T-helper 2 cell treated with Interferon-gamma antibody and Interleukin-4, amounts not matched to agents 5 μg/mL and 100 μg/mL, for 36 hours (primary cell): ENCODE measurements at regions not wholly inside any gene's neighbourhood (a gene's known extent, or its start where the extent isn't known, plus 50 kb on each side); places are given as distances from the start of the nearest gene placed in this dataset.

Source experiments
- DNase-seq: peaks from one replicate; pipeline ENCODE4 v3.0.0; 2021; ENCODE audit warnings: low spot score
- H3K27ac Mint-ChIP-seq: one replicate; pipeline ENCODE4 v1.8.0; 2021; ENCODE audit warnings: mild to moderate bottlenecking, mixed read lengths
- H3K27me3 Mint-ChIP-seq: one replicate; pipeline ENCODE4 v1.8.0; 2021; ENCODE audit warnings: low read depth, mixed read lengths
- H3K36me3 Mint-ChIP-seq: one replicate; pipeline ENCODE4 v1.8.0; 2021; ENCODE audit warnings: low read depth, mixed read lengths
- H3K4me1 Mint-ChIP-seq: one replicate; pipeline ENCODE4 v1.8.0; 2021; ENCODE audit warnings: low read depth, mixed read lengths
- H3K4me3 Mint-ChIP-seq: one replicate; pipeline ENCODE4 v1.8.0; 2022; ENCODE audit warnings: mild to moderate bottlenecking, moderate library complexity, mixed read lengths
- H3K9me3 Mint-ChIP-seq: one replicate; pipeline ENCODE4 v1.8.0; 2021; ENCODE audit warnings: mixed read lengths

DNA sequence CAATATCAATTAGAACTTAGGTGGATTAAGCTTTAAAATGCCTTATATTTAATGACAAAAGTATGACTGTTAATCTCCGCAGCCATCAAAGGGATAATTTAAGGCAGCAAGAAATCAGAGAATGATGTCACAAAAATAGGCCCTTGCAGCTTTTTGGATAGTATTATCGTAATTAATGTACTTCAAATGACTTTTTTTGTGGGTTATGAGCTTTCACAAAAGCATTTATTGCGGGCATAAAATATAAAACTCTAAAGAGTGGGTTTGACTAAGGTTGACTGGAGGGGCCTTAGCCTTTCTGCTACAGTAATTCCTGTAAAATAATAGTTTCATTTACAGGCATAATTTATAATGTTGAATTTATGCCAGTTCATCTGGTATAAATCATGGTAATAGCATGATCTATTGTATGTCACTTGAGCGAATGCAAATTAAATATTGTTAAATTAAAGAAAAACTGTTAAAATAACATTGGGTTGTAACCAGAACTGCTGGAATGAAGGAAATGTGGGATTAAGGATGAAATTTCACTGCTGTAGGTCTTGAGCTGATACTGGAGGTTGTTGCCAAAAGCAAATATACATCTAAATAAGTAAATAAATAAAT lies 78.5 kb upstream of the ZFP64 start:
- DNase-seq = no peak
- no peak overlapping the region for H3K4me3 Mint-ChIP-seq
- H3K9me3 Mint-ChIP-seq = no peaks in the 10 kb centered on the region
- H3K36me3 Mint-ChIP-seq = no peaks in the 10 kb centered on the region
- H3K27ac Mint-ChIP-seq = no peak overlapping the region
- no peaks in the 10 kb centered on the region for H3K4me1 Mint-ChIP-seq
- H3K27me3 Mint-ChIP-seq = peaks cover 7% of the 10 kb centered on the region

DNA sequence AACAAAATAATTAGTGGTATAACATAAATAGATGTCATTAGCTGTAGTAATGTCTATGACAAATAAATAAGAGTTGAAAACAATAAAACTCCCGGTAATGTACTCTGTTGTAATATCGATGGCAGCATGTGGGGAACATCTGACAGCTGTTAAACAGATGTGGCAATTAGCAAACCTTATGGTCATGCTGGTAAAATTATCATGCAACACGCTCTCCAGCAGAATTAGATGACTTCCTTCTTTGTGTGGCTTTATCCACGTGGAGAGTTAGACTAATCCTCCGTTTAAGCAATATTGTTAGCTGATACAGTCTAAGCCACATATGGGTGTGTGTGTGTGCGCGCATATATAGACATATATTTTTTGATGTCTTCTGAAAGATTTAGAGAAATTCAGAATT lies 77.7 kb upstream of the ZFP64 start:
- Mint-ChIP-seq H3K27ac (no peak overlapping the region), H3K4me3 (no peak overlapping the region), H3K27me3 (peaks cover 8% of the 10 kb centered on the region), H3K4me1 (no peaks in the 10 kb centered on the region), H3K9me3 (no peaks in the 10 kb centered on the region), H3K36me3 (no peaks in the 10 kb centered on the region)
- no peak for DNase-seq

DNA sequence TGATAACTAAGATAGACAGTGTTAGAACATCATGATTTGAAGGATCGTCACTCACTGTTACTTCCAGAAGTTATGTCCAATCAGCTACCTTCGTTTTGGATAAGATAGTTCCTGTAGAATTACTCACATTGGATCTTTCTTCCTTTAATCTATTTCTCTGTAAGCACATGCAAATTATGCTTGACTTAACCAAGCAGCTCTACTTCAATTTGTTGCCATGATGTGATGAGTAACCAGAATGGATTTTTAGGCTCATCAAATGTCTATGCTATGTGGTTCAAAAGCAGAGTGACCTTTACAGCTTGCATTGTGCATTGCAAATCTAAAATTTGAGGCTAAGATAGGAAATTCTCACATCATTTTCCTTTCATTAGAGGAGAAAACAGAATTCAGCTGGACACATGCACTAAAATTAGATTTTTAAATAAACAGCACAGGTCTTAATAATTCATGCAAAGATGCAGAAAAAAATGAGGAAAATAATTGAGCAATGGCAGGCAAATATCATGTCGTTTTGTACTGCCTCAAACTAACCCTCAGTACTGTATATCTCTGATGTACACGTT lies 76.7 kb upstream of the ZFP64 start:
- H3K9me3 Mint-ChIP-seq = no peaks in the 10 kb centered on the region
- no peaks in the 10 kb centered on the region for H3K4me1 Mint-ChIP-seq
- DNase-seq = no peak
- H3K27me3 Mint-ChIP-seq = peaks cover 11% of the 10 kb centered on the region
- H3K27ac Mint-ChIP-seq = no peak overlapping the region
- H3K36me3 Mint-ChIP-seq = no peaks in the 10 kb centered on the region
- no peak overlapping the region for H3K4me3 Mint-ChIP-seq

DNA sequence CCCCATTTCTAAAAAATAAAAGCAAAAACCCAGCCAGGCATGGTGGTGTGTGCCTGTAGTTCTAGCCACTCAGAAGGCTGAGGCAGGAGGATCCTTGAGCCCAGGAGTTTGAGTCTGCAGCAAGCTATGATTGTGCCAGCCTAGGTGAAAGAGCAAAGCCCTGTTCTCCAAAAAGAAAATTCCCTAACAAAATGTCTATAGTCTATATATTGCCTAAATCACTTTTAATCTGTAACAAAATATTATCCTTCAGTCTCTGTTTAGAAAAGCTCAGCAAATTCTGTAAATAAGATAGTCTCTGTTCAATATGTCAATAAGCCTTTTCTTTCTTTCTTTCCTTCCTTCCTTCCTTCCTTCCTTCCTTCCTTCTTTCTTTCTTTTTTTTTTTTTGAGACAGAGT lies 75.8 kb upstream of the ZFP64 start:
- H3K4me1 Mint-ChIP-seq = no peaks in the 10 kb centered on the region
- no peak overlapping the region for H3K27ac Mint-ChIP-seq
- H3K36me3 Mint-ChIP-seq = no peaks in the 10 kb centered on the region
- no peak overlapping the region for H3K4me3 Mint-ChIP-seq
- peaks cover 12% of the 10 kb centered on the region for H3K27me3 Mint-ChIP-seq
- DNase-seq = no peak
- no peaks in the 10 kb centered on the region for H3K9me3 Mint-ChIP-seq

DNA sequence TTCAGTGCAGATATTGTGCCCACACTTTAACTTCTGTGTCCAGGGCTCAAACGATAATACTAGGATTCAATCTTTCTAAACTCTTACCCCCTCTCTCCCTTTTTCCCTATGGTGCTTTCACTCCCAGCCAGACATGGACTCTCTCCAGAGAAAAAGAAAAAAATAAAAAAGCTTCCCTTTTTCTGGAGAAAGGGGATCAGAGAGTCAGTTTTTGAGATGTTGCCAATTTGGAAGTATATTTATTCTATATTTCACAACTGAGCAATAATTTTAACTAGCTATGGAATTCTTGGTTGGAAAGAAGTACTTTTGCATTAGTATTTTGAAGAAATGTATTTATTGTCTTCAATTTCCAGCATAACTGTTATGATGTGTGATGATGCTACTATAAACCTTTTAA lies 72.2 kb upstream of the ZFP64 start:
- H3K4me3 Mint-ChIP-seq = no peak overlapping the region
- H3K27ac Mint-ChIP-seq = no peak overlapping the region
- no peaks in the 10 kb centered on the region for H3K4me1 Mint-ChIP-seq
- peaks cover 11% of the 10 kb centered on the region for H3K27me3 Mint-ChIP-seq
- no peaks in the 10 kb centered on the region for H3K9me3 Mint-ChIP-seq
- H3K36me3 Mint-ChIP-seq = no peaks in the 10 kb centered on the region
- no peak for DNase-seq

DNA sequence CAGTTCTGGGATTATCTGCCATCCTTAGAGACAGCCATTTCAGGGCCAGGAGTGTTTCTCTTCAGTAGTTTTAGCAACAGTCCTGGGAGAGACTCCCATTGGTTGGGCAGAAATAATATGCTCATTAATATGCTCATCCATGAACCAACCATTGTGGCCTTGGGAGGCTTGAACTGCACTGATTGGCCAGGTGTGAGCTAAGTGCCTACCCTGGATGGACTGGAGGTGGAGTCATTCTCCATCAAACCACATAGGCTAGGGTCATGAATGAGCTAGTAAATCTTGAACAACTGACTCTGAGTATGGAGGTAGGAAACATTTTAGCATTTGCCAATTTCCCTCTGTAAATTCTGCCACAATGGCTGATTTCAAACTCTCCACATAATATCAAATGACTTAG lies 70.2 kb upstream of the ZFP64 start:
- no peak overlapping the region for H3K27ac Mint-ChIP-seq
- H3K27me3 Mint-ChIP-seq = peaks cover 11% of the 10 kb centered on the region
- DNase-seq = no peak
- no peak overlapping the region for H3K4me3 Mint-ChIP-seq
- peaks cover 8% of the 10 kb centered on the region for H3K9me3 Mint-ChIP-seq
- no peaks in the 10 kb centered on the region for H3K4me1 Mint-ChIP-seq
- H3K36me3 Mint-ChIP-seq = no peaks in the 10 kb centered on the region

DNA sequence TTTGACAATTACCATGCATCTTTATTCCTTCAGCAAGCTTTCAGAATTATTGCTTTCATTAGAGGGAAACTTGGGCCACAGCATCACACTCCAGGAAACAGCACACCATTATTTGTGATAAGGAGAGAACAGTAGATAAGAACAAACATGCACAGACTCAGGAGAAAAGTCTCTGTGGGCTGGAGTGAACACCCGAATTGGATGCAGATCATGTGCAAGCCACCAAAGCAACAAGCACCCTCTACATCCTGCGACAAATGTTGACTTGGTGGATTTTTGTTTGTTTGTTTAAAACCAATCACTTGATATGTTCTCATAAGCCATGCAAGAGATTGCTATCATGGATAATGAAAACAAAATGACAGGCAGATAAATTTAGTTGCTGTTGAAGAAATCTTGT lies 67.7 kb upstream of the ZFP64 start:
- no peaks in the 10 kb centered on the region for H3K4me1 Mint-ChIP-seq

DNA sequence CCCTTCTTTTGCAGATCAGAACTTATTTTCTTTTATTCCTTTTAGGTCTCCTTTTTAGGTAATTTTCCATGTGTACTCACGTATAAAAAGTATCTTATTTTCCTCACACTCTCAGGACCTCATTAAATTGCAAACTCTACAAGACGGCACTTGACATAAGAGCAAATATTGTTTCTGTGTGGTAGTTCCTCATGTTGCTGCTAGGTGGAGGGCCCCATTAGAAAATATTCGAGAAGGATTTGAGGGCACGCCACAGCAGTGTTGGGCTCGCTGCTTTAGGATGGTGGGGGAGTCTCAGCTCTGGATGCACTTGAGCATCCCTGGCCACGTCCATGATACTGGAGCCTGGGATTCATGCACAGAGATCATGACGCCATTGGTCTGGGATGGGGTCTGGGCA lies 64.9 kb upstream of the ZFP64 start:
- H3K4me1 Mint-ChIP-seq = no peaks in the 10 kb centered on the region
- H3K27me3 Mint-ChIP-seq = no peaks in the 10 kb centered on the region
- H3K9me3 Mint-ChIP-seq = peaks cover 8% of the 10 kb centered on the region
- DNase-seq = no peak
- no peak overlapping the region for H3K4me3 Mint-ChIP-seq
- no peak overlapping the region for H3K27ac Mint-ChIP-seq
- no peaks in the 10 kb centered on the region for H3K36me3 Mint-ChIP-seq

More for the DNA sequence above, 67.7 kb upstream of the ZFP64 start:
- Mint-ChIP-seq H3K27ac (no peak overlapping the region), H3K36me3 (no peaks in the 10 kb centered on the region), H3K4me3 (no peak overlapping the region), H3K27me3 (peaks cover 4% of the 10 kb centered on the region), H3K9me3 (peaks cover 8% of the 10 kb centered on the region)
- DNase-seq = no peak

DNA sequence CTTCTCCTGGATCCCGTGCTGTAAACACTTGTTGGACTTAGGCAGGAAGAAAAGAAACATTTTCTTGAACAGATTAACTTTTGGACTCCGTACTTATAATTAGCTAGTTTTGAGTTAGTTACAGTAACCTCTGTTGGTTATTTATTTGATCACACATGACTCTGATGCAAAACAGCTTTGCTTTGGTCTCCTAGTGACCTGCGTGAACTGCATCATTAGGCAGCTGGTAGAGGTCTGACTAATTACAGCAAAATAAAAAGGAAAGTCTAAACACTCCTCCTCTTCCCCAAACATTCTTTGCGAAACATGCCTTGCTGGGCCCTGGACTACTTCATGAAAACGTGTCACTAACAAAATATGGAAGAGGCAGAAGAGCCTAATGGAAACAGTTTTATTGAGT lies 61.1 kb upstream of the ZFP64 start:
- Mint-ChIP-seq H3K9me3 (peaks cover 1% of the 10 kb centered on the region), H3K27me3 (peaks cover 2% of the 10 kb centered on the region), H3K4me1 (no peaks in the 10 kb centered on the region), H3K36me3 (no peaks in the 10 kb centered on the region), H3K27ac (no peak overlapping the region), H3K4me3 (no peak overlapping the region)
- DNase-seq = no peak

DNA sequence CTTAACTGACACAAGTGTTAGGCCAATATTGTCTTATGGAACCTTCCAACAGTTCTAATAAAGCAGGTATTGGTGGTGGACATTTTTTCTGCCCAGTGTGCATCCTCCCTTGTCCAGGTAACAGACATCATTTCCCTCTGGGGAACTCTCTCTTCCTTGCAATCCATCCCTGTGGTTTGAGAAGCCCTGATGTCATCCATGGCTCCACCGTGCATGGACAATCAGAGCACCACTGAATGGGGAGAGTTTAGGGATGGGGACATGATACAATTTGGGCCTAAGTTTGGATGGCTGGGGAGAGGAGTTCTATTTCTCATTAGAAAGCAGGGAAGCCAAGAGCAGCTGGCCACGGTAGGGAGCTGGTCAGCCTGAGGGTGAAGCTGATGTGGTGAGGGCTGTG lies 60.2 kb upstream of the ZFP64 start:
- no peak overlapping the region for H3K4me3 Mint-ChIP-seq
- H3K9me3 Mint-ChIP-seq = no peaks in the 10 kb centered on the region
- H3K36me3 Mint-ChIP-seq = no peaks in the 10 kb centered on the region
- peaks cover 2% of the 10 kb centered on the region for H3K27me3 Mint-ChIP-seq
- no peak for DNase-seq
- H3K4me1 Mint-ChIP-seq = no peaks in the 10 kb centered on the region
- H3K27ac Mint-ChIP-seq = no peak overlapping the region

DNA sequence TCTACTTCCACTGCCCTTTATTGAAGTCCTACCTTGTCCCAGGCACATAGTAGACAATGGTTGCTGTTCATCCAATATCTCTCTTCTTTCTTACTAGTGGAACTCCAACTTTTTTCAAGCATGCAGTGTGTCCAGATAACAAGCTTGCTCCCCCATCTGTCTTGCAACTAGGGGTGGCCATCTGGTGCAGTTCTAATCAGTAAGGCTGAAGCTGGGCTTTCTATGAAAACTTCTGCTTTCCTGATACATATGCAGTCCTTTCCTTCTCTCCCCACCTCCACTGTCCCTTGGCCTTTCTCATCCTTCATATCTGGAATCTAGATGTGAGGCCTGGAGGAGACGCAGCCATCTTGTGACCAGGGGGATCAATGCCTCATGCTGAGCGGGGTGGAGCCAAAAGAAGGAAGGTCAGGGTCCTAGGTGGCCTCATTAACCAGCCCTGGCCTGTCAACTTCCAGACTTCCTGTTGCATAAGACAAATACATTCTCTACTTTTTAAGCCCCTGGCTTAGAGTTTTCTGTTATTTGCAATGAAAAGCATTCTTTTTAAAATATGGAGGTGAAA lies 59.6 kb upstream of the ZFP64 start:
- Mint-ChIP-seq H3K9me3 (no peaks in the 10 kb centered on the region), H3K4me1 (no peaks in the 10 kb centered on the region), H3K4me3 (no peak overlapping the region), H3K27me3 (peaks cover 2% of the 10 kb centered on the region), H3K36me3 (no peaks in the 10 kb centered on the region), H3K27ac (no peak overlapping the region)
- no peak for DNase-seq

DNA sequence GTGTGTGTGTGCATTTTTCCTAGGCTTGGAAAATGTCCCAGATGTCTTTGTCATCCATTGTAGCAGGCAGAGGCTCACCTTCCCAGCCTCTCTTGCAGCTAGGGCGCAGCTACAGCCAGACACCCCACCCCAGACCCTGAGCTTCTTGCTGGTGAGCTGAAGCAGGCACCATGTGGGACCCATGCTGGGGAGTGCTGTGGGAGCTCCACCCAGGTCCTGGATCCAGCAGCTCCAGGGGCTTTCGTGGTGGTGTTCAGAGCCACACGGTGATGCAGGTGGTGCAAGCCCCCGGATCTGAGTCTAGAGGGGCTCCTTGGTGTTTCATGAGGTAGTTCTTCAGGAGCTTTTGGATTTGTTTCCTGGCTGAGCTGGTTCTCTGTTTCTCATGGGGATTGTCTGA lies 56.0 kb upstream of the ZFP64 start:
- no peaks in the 10 kb centered on the region for H3K9me3 Mint-ChIP-seq
- H3K4me3 Mint-ChIP-seq = no peak overlapping the region
- H3K36me3 Mint-ChIP-seq = no peaks in the 10 kb centered on the region
- no peak for DNase-seq
- H3K27ac Mint-ChIP-seq = no peak overlapping the region
- peaks cover 2% of the 10 kb centered on the region for H3K27me3 Mint-ChIP-seq
- H3K4me1 Mint-ChIP-seq = no peaks in the 10 kb centered on the region

DNA sequence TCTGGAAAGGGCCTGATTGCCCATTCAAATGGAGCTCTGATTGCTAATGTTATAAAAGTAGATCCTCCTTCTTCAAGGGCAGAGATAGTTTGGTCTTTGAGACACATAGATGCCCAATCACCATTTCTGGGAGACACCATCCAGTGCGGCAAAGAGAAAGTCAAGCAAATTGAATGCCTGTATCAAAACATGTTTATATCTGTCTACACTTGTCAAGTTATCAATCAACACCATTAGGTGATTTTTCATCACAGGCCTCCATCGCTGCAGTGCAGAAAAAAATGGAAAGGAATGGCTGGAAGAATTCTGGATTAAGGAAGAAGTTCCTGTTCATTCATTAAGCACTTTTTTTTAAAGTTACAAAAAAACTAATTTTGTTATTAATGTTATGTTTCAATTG lies 54.8 kb upstream of the ZFP64 start:
- Mint-ChIP-seq H3K36me3 (no peaks in the 10 kb centered on the region), H3K9me3 (no peaks in the 10 kb centered on the region), H3K4me1 (no peaks in the 10 kb centered on the region), H3K27me3 (peaks cover 2% of the 10 kb centered on the region), H3K27ac (no peak overlapping the region), H3K4me3 (no peak overlapping the region)
- no peak for DNase-seq

DNA sequence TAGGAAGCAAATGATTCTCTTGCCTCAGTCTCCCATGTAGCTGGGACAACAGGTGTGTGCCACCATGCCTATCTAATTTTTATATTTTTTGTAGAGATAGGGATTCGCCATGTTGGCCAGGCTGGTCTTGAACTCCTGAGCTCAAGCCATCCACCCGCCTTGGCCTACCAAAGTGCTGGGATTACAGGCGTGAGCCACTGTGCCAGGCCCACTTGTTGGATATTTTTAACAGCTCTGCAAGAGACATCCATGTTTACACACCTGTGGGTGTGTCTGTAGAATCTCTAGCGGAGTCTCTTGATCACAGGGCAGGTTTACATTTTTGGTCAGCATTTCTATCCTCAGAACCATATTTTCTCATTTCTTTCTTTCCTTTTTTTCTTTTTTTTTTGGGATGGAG lies 53.1 kb upstream of the ZFP64 start:
- no peak overlapping the region for H3K27ac Mint-ChIP-seq
- no peaks in the 10 kb centered on the region for H3K9me3 Mint-ChIP-seq
- no peaks in the 10 kb centered on the region for H3K4me1 Mint-ChIP-seq

More for the DNA sequence above, 53.1 kb upstream of the ZFP64 start:
- no peak for DNase-seq
- no peak overlapping the region for H3K4me3 Mint-ChIP-seq
- H3K27me3 Mint-ChIP-seq = peaks cover 2% of the 10 kb centered on the region
- H3K36me3 Mint-ChIP-seq = no peaks in the 10 kb centered on the region
